ENCODE measurements at regions not wholly inside any gene's neighbourhood (a gene's known extent, or its start where the extent isn't known, plus 50 kb on each side); places are given as distances from the start of the nearest gene placed in this dataset.
"Not testable (repeated sequence)": the region's sequence is repeated elsewhere in the genome, so short reads cannot be mapped to it uniquely, and the experiment has no call there.

DNA sequence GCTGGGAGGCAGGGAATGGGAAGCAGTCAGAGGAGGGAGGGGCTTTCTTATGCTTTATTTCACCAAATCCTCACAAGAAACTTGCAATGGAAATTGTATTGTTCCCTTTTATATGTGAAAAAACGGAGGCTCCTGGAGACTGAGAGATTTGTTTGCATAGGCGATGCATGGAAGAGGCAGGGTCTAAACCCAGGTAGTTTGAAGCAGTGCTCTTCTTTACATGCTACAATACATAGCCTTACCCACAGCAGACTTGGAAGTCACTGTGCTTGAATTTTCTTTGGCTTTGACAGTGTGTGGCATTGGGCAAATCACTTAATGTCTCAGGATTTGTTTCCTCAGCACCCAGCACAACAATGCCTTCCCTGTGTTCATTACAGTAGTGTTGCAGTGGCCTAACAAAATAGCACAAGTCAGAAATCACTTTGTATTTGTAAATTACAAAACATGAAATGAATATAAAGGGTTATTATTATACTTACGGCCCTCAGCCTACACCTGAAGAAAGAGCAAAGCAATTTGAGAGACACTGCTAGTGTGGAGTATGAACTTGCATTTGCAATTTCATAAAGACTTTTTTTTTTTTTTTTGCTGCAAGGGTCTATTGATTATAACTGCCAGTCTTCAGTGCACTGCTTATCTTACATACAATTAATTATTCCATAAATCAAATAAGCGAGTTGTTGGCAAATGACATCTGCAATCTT, 646.4 kb upstream of the KCNMB2 start:
- no peak for TF ChIP-seq ZNF274 (IDR thresholded peaks at IDR 0.05; ENCODE audit: low read depth, low read length)
- H3K4me3 ChIP-seq (ENCODE audit: low read length), result no peak overlapping the region

DNA sequence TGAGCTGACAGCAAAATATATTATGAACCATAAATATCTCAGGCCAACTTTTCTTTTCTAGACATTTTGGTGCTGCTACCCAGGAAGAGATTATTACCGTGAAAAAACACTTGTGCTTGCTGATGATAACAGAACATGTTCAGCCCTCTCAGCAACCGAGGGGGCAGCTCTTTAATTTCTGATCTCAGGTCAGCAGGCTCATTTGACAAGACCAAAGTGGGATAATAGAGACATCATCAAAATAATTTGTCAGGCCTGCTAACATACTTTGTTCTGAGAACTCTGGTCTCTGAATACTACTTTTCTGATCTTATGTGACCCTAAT, 645.9 kb upstream of the KCNMB2 start:
- TF ChIP-seq ZNF274 (IDR thresholded peaks at IDR 0.05; ENCODE audit: low read depth, low read length), result no peak

DNA sequence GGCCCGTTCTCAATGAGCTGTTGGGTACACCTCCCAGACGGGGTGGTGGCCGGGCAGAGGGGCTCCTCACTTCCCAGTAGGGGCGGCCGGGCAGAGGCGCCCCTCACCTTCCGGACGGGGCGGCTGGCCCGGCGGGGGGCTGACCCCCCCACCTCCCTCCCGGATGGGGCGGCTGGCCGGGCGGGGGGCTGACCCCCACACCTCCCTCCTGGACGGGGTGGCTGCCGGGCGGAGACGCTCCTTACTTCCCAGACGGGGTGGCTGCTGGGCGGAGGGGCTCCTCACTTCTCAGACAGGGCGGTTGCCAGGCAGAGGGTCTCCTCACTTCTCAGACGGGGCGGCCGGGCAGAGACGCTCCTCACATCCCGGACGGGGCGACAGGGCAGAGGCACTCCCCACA, 644.7 kb upstream of the KCNMB2 start:
- not testable (repeated sequence) for H3K4me3 ChIP-seq (ENCODE audit: low read length)

More for the DNA sequence above, 645.9 kb upstream of the KCNMB2 start:
- no peak overlapping the region for H3K4me3 ChIP-seq (ENCODE audit: low read length)

DNA sequence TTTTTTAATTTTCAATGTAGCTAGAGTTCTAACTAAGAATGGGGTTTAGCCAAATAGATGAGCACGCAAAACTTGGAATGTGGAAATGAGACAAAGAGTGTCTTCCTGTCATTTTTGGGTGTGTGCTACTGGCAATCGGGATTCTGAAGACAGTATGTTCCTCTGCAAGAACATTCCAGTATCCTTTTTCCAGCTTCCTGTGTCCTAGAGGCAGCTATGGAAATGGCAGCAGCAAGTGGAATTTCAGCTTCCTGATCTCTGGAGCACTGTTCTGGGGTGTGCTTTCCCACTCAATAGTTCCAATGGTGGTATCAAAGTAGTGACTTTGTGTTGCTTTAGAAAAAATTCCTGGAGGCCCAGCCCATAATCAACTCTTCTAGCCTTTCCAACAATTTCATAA, 642.9 kb upstream of the KCNMB2 start:
- TF ChIP-seq ZNF274 (IDR thresholded peaks at IDR 0.05; ENCODE audit: low read depth, low read length), result no peak

DNA sequence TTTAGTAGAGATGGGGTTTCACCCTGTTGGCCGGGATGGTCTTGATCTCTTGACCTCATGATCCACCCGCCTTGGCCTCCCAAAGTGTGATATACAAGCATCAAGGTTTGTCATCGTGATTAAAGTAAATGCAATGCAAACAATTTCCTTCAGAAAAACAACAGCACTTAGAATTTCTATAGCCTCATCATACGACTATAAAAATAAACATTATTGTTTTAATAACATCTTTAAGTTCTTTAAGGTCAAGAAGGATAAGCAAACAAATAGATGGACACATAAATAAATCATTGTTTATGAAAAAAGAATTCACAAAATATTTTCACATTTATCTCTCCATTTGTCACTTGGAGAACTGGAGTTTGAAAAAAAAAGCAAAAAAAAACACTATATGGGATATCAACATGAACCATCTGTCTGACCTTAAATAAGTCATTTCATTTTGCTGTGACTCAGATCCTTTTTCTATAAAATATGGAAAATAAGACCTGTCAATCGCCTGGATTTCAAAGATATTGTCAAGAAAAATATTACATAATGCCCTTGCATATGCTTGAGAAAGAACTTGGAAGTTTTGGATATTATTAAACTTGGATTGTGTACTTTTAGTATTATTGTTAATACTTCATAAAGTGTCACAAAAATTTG, 642.0 kb upstream of the KCNMB2 start:
- TF ChIP-seq ZNF274 (IDR thresholded peaks at IDR 0.05; ENCODE audit: low read depth, low read length), result no peak
- no peak overlapping the region for H3K4me3 ChIP-seq (ENCODE audit: low read length)

More for the DNA sequence above, 642.9 kb upstream of the KCNMB2 start:
- H3K4me3 ChIP-seq (ENCODE audit: low read length), result no peak overlapping the region

DNA sequence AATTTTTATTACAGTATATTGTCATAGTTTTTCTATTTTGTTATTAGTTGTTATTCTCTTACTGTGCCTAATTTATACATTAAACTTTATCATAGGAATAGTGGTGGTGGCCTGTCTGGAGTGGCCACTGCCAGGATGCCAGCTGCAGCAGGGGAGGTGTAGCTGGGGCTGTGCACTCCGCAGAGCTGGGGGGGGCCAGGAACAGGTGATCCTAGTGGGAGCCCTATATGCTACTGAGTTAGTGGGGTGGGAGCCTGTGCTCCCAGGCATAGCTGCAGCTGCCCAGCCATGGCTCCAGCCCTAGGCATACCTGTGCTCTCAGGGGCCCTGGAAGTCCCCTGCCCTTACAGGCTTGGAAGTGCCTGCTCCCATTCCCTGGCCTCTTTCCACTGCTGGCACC, 638.1 kb upstream of the KCNMB2 start:
- no peak for TF ChIP-seq ZNF274 (IDR thresholded peaks at IDR 0.05; ENCODE audit: low read depth, low read length)
- no peak overlapping the region for H3K4me3 ChIP-seq (ENCODE audit: low read length)

DNA sequence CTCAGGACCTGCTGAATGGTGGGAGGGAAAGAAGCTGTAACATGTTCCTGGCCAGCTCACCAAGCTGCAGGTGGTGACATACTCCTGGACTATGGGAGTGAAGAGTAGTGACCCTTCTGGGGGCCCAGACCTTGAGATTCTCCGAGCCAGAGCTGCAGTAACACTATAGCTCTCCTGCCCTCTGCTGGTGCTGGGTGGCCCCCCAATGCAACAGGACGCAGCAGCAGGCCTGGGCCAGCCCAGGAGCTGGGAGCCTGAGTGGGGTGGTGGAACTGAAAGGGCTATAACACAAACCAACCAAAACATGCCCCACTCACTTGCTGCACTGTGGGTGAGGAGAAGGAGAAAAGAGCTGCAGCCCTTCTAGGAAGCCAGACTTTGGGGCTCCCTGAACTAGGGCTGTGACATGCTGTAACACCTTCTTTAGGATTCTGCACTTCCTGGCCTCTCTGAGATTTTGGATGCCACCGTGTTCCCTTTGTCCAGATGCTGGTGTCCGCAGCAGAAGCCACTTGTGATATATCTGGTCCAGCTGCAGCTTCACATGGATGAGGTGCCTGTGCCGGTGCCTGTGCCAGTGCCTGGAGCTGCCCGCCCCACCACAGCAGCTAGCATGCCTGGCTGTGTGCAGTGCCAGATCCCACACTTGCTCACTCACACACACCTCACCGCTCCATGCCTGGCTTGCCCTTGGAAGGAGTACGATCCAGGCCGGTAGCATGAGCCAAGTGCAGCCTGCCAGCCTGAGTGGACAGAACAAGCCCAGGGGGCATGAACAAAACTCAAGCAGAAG, 636.8 kb upstream of the KCNMB2 start:
- TF ChIP-seq ZNF274 (IDR thresholded peaks at IDR 0.05; ENCODE audit: low read depth, low read length), result no peak
- H3K4me3 ChIP-seq (ENCODE audit: low read length), result no peak overlapping the region

DNA sequence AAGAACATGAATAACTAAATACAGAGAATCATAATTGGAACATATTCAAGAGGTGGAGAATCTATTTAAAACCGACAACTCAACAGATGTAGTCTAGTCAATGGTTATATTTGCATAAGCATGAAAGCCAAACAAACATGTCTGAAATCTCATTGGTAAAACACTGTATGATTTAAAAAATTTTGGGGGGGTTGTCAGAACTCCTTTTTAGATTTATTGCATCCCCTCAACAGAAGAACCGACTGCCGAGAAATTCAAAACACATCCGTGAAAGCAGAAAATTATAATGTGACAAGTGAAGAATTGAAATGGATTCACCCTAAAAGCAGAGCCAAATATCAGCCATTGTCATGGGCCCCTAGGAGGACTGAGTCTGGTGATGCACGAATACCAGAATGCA, 633.4 kb upstream of the KCNMB2 start:
- TF ChIP-seq ZNF274 (IDR thresholded peaks at IDR 0.05; ENCODE audit: low read depth, low read length), result no peak
- no peak overlapping the region for H3K4me3 ChIP-seq (ENCODE audit: low read length)

DNA sequence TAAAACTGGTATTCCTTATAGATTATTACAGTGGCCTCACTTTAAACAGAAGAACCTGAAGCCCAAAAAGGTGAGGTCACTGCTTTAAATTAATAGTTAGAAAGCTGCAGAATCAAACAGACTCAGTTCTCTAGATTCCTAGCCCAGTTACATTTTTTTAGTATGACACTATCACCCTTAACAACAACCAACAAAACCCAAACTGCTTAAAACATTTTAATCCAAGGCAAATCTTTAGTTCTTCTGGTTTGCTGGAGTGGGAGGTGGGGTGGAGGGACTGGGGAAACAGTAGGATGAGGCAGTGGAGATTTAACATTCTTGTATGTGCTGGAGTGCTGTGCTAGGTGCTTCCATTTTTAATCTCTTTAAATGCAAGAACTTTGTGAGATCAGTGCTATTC, 631.6 kb upstream of the KCNMB2 start:
- TF ChIP-seq ZNF274 (IDR thresholded peaks at IDR 0.05; ENCODE audit: low read depth, low read length), result no peak
- no peak overlapping the region for H3K4me3 ChIP-seq (ENCODE audit: low read length)

DNA sequence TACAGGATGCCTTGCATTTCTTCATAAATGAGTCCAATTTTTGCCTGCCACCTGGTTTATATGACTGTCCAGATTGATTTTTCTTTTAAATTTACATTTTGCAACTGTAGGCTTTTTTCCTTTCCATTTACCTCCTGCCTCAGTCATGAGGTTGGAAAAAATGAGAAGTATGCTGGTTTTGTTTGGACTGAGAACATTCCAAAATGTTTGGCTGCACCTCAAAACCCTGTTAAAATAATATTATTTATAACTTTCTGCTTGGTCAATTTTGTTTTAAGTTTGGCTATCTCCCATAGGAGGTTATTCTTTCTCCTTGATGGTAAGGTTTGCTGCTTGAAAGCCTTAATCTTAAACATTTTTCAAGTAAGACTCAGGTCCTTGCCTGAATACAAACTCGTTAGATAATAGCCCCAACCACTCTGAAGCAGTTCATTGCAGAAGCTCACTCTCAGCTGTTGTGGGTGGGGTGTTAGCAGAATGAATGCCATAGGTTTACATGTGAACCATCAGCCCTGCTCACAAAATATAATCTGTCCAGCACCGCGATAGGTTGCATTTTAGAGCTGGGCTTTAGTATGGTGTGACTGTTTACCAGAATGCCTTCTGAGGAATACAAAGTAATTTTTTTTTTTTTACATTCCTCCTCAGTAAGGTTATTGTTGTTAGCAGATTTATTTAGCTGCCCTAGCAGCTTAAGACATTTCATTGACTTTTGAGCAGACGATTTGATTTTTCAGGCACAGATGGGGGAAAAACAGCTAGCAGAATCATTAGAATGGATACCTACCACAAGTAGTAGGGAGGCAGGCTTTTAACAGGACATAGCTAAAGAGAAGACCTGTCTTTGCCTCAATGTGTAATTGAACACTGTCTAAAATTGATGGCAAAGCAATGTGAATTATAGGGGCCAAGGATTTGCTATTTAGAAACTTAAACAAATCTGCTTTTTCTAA, 630.8 kb upstream of the KCNMB2 start:
- no peak for TF ChIP-seq ZNF274 (IDR thresholded peaks at IDR 0.05; ENCODE audit: low read depth, low read length)
- H3K4me3 ChIP-seq (ENCODE audit: low read length), result no peak overlapping the region

DNA sequence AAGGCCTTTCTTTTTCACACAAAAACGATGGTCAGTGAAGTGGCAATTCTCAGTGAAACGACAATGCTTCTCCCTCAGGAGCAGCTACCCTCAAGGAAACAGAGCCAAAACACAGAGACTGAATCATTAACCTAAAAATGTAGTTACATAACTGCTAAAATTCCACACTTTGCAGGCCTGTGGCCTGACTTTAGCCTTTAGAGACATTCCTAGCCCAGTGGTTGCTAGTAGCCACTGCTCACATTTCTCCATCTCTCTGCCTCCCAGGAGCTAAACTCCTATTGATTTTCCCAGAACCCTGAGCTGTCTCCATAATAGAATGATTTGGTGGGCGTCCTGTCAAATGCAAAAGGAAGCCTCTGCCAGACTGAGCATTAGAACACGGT, 630.1 kb upstream of the KCNMB2 start:
- no peak overlapping the region for H3K4me3 ChIP-seq (ENCODE audit: low read length)
- no peak for TF ChIP-seq ZNF274 (IDR thresholded peaks at IDR 0.05; ENCODE audit: low read depth, low read length)

DNA sequence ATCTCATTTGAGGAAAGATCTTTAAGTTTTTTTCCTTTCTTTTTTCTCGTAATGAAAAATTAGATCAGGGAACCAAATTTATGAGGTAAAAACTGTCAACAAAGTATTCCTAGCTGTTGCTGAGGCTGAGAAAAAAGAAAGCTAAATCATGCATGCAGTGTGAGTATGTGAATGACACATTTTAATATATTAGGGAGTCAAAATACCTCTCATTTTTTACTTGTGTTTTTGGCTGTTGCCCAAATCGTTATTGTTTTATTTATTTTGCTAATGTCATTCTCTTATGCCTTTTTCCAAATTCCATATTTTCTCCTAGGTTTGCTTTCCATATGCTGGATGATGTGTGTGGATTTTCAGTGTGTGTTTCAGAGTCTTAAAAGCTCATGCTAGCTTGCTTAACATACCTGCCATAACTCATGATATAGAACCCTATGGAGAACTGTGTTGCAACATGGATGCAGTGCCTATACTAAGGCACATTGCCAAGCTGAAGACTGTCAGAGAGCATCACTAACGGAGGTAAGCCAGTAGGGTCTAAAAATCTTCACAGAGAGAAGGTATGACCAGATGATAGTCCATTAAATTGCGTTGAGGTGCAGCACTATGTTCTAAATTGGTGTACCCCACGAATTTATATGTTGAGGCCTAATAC, 629.5 kb upstream of the KCNMB2 start:
- no peak overlapping the region for H3K4me3 ChIP-seq (ENCODE audit: low read length)
- TF ChIP-seq ZNF274 (IDR thresholded peaks at IDR 0.05; ENCODE audit: low read depth, low read length), result no peak

DNA sequence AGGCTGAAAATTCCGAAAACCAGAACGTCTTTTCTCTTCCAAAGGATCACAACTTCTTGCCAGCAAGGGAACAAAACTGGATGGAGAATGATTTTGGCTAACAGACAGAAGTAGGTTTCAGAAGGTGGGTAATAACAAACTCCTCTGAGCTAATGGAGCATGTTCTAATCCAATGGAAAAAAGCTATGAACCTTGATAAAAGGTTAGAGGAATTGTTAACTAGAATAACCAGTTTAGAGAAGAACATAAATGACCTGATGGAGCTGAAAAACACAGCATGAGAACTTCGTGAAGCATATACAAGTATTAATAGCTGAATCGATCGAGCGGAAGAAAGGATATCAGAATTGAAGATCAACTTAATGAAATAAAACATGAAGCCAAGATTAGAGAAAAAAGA, 626.7 kb upstream of the KCNMB2 start:
- not testable (repeated sequence) for H3K4me3 ChIP-seq (ENCODE audit: low read length)

DNA sequence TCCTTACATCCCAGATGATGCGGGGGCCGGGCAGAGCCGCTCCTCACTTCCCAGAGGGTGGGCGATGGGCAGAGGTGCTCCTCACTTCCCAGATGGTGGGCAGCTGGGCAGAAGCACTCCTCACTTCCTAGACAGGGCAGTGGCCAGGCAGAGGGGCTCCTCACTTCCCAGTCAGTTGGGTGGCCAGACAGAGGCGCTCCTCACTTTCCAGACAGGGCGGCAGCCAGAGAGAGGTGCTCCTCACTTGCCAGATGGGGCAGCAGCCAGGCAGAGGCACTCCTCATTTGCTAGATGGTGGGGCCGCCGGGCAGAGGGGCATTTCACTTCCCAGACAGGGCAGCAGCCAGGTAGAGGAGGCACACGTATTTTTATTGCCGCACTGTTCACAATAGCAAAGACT, 622.0 kb upstream of the KCNMB2 start:
- no peak overlapping the region for H3K4me3 ChIP-seq (ENCODE audit: low read length)
- TF ChIP-seq ZNF274 (IDR thresholded peaks at IDR 0.05; ENCODE audit: low read depth, low read length), result no peak

Data from GM08714 (cell line).